HUES48 (cell line): ENCODE measurements at regions not wholly inside any gene's neighbourhood (a gene's known extent, or its start where the extent isn't known, plus 50 kb on each side); places are given as distances from the start of the nearest gene placed in this dataset.

Source experiments
- H3K27ac ChIP-seq: one replicate; pipeline ENCODE4 v1.7.0; 2013; ENCODE audit warnings: low read depth, low read length, inconsistent platforms
- H3K27me3 ChIP-seq: 2 replicates; pipeline ENCODE4 v1.6.1; 2013; ENCODE audit warnings: mild to moderate bottlenecking, low read length; ENCODE audit not compliant: control insufficient read depth, insufficient read depth
- H3K36me3 ChIP-seq: 2 replicates; pipeline ENCODE4 v1.6.1; 2013; ENCODE audit warnings: low read length; ENCODE audit not compliant: control insufficient read depth, insufficient read depth
- H3K4me1 ChIP-seq: 2 replicates; pipeline ENCODE4 v1.6.1; 2013; ENCODE audit warnings: mild to moderate bottlenecking, low read length; ENCODE audit not compliant: control insufficient read depth, insufficient read depth
- H3K4me3 ChIP-seq: 2 replicates; pipeline ENCODE4 v1.5.1; 2013; ENCODE audit warnings: mild to moderate bottlenecking, low read depth, low read length
- H3K9ac ChIP-seq: 2 replicates; pipeline ENCODE4 v1.6.1; 2013; ENCODE audit warnings: mild to moderate bottlenecking, low read depth, low read length, moderate library complexity
- H3K9me3 ChIP-seq: 2 replicates; pipeline ENCODE4 v1.6.1; 2013; ENCODE audit warnings: low read length; ENCODE audit not compliant: control insufficient read depth, insufficient read depth

- H3K9me3 ChIP-seq: no peaks in the 10 kb centered on the region
- no peak overlapping the region for H3K27ac ChIP-seq
- H3K4me3 ChIP-seq: no peak overlapping the region
- no peak overlapping the region for H3K9ac ChIP-seq
- H3K27me3 ChIP-seq: no peaks in the 10 kb centered on the region
- no peaks in the 10 kb centered on the region for H3K36me3 ChIP-seq
- H3K4me1 ChIP-seq: peaks cover 35% of the 10 kb centered on the region
These were observed 635.6 kb upstream of the PCDH10 start for GRCh38 chr4:132513491-132513890.

- H3K27me3 ChIP-seq: no peaks in the 10 kb centered on the region
- no peak overlapping the region for H3K4me3 ChIP-seq
- H3K36me3 ChIP-seq: no peaks in the 10 kb centered on the region
- no peaks in the 10 kb centered on the region for H3K9me3 ChIP-seq
- no peak overlapping the region for H3K27ac ChIP-seq
- H3K4me1 ChIP-seq: peaks cover 9% of the 10 kb centered on the region; the same call in 1 of the 2 replicates
- no peak overlapping the region for H3K9ac ChIP-seq
These were observed 622.4 kb upstream of the PCDH10 start for GRCh38 chr4:132526652-132527051.

GRCh38 chr4:132527817-132528216 is 621.3 kb upstream of the PCDH10 start:
- no peaks in the 10 kb centered on the region for H3K27me3 ChIP-seq
- no peak overlapping the region for H3K4me3 ChIP-seq
- peaks cover 9% of the 10 kb centered on the region; the same call in 1 of the 2 replicates for H3K4me1 ChIP-seq
- no peak overlapping the region for H3K9ac ChIP-seq
- no peaks in the 10 kb centered on the region for H3K9me3 ChIP-seq
- H3K36me3 ChIP-seq: no peaks in the 10 kb centered on the region
- H3K27ac ChIP-seq: no peak overlapping the region

- no peaks in the 10 kb centered on the region for H3K9me3 ChIP-seq
- H3K27me3 ChIP-seq: no peaks in the 10 kb centered on the region
- H3K4me1 ChIP-seq: peaks cover 9% of the 10 kb centered on the region; the same call in 1 of the 2 replicates
- H3K9ac ChIP-seq: no peak overlapping the region
- no peaks in the 10 kb centered on the region for H3K36me3 ChIP-seq
- no peak overlapping the region for H3K27ac ChIP-seq
- no peak overlapping the region for H3K4me3 ChIP-seq
These were observed 618.2 kb upstream of the PCDH10 start for GRCh38 chr4:132530861-132531260.

GRCh38 chr4:132540268-132540667 is 608.8 kb upstream of the PCDH10 start:
- Histone ChIP-seq H3K27me3 (no peaks in the 10 kb centered on the region), H3K27ac (no peak overlapping the region), H3K36me3 (no peaks in the 10 kb centered on the region), H3K4me3 (no peak overlapping the region), H3K9me3 (peaks cover 20% of the 10 kb centered on the region), H3K4me1 (no peaks in the 10 kb centered on the region), H3K9ac (no peak overlapping the region)

- Histone ChIP-seq H3K9ac (no peak overlapping the region), H3K4me1 (no peaks in the 10 kb centered on the region), H3K36me3 (no peaks in the 10 kb centered on the region), H3K27me3 (no peaks in the 10 kb centered on the region), H3K9me3 (peaks cover 20% of the 10 kb centered on the region), H3K4me3 (no peak overlapping the region), H3K27ac (no peak overlapping the region)
These were observed 608.3 kb upstream of the PCDH10 start for GRCh38 chr4:132540797-132541196.

- Histone ChIP-seq H3K9me3 (peaks cover 20% of the 10 kb centered on the region), H3K27ac (no peak overlapping the region), H3K36me3 (no peaks in the 10 kb centered on the region), H3K27me3 (no peaks in the 10 kb centered on the region), H3K4me1 (no peaks in the 10 kb centered on the region), H3K4me3 (no peak overlapping the region), H3K9ac (no peak overlapping the region)
These were observed 606.9 kb upstream of the PCDH10 start for GRCh38 chr4:132542228-132542627.

GRCh38 chr4:132548463-132548862 is 600.6 kb upstream of the PCDH10 start:
- H3K4me1 ChIP-seq: no peaks in the 10 kb centered on the region
- H3K9ac ChIP-seq: no peak overlapping the region
- no peaks in the 10 kb centered on the region for H3K36me3 ChIP-seq
- no peak overlapping the region for H3K27ac ChIP-seq
- no peaks in the 10 kb centered on the region for H3K27me3 ChIP-seq
- H3K9me3 ChIP-seq: peaks cover 6% of the 10 kb centered on the region; the same call in 1 of the 2 replicates
- H3K4me3 ChIP-seq: no peak overlapping the region

- Histone ChIP-seq H3K9me3 (no peaks in the 10 kb centered on the region), H3K36me3 (no peaks in the 10 kb centered on the region), H3K27ac (no peak overlapping the region), H3K4me3 (no peak overlapping the region), H3K27me3 (no peaks in the 10 kb centered on the region), H3K4me1 (no peaks in the 10 kb centered on the region), H3K9ac (no peak overlapping the region)
These were observed 592.8 kb upstream of the PCDH10 start for GRCh38 chr4:132556316-132556715.

GRCh38 chr4:132557660-132558059 is 591.4 kb upstream of the PCDH10 start:
- Histone ChIP-seq H3K27ac (no peak overlapping the region), H3K4me1 (no peaks in the 10 kb centered on the region), H3K36me3 (no peaks in the 10 kb centered on the region), H3K27me3 (no peaks in the 10 kb centered on the region), H3K9ac (no peak overlapping the region), H3K9me3 (no peaks in the 10 kb centered on the region), H3K4me3 (no peak overlapping the region)

- Histone ChIP-seq H3K9me3 (no peaks in the 10 kb centered on the region), H3K4me1 (no peaks in the 10 kb centered on the region), H3K4me3 (no peak overlapping the region), H3K9ac (no peak overlapping the region), H3K36me3 (no peaks in the 10 kb centered on the region), H3K27ac (no peak overlapping the region), H3K27me3 (no peaks in the 10 kb centered on the region)
These were observed 584.2 kb upstream of the PCDH10 start for GRCh38 chr4:132564920-132565319.

- Histone ChIP-seq H3K36me3 (no peaks in the 10 kb centered on the region), H3K27ac (no peak overlapping the region), H3K4me3 (no peak overlapping the region), H3K9me3 (no peaks in the 10 kb centered on the region), H3K9ac (no peak overlapping the region), H3K27me3 (no peaks in the 10 kb centered on the region), H3K4me1 (no peaks in the 10 kb centered on the region)
These were observed 583.6 kb upstream of the PCDH10 start for GRCh38 chr4:132565542-132565941.
